Loucy (cell line): ENCODE measurements at regions not wholly inside any gene's neighbourhood (a gene's known extent, or its start where the extent isn't known, plus 50 kb on each side); places are given as distances from the start of the nearest gene placed in this dataset.

Experiments used
- EZH2phosphoT487 ChIP-seq: fragments of 200-600 bp; IDR thresholded peaks from 2 replicates; pipeline ENCODE4 v1.6.1; 2018; ENCODE audit warnings: antibody characterized with exemption, mild to moderate bottlenecking, moderate library complexity, borderline replicate concordance
- TF ChIP-seq, protein P1 (sequence below): fragments of 200-600 bp; sonication (generic); conservative IDR thresholded peaks from 2 replicates; pipeline ENCODE4 v1.5.1; 2014; ENCODE audit warnings: mild to moderate bottlenecking, antibody characterized with exemption, low read length

DNA sequence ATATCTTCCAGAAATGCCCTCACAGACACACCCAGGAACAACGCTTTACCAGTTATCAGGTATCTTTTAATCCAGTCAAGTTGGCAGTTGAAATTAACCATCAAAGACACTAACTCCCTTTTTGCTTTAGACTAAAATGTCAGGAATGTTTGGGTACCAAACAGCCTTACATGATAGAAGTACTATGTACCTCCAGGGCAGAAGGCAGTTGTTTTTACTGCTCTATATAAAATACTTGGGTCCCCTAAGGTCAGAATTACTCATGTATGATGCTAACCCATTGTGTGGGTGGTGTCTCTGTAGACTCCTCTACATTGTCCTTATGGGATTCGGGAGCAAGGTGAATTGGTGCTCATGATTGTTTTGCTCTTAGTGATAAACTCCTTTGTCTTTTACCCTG is 492.5 kb upstream of the FLRT2 start:
- TF ChIP-seq, protein P1, sequence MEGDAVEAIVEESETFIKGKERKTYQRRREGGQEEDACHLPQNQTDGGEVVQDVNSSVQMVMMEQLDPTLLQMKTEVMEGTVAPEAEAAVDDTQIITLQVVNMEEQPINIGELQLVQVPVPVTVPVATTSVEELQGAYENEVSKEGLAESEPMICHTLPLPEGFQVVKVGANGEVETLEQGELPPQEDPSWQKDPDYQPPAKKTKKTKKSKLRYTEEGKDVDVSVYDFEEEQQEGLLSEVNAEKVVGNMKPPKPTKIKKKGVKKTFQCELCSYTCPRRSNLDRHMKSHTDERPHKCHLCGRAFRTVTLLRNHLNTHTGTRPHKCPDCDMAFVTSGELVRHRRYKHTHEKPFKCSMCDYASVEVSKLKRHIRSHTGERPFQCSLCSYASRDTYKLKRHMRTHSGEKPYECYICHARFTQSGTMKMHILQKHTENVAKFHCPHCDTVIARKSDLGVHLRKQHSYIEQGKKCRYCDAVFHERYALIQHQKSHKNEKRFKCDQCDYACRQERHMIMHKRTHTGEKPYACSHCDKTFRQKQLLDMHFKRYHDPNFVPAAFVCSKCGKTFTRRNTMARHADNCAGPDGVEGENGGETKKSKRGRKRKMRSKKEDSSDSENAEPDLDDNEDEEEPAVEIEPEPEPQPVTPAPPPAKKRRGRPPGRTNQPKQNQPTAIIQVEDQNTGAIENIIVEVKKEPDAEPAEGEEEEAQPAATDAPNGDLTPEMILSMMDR = no peak
- TF ChIP-seq EZH2phosphoT487 = no peak
